Activated CD4-positive, alpha-beta T cell treated with anti-CD3 and anti-CD28 coated beads, Interleukin-2, amount 50 U/mL, for 48 hours (primary cell): ENCODE measurements at regions not wholly inside any gene's neighbourhood (a gene's known extent, or its start where the extent isn't known, plus 50 kb on each side); places are given as distances from the start of the nearest gene placed in this dataset.

ENCODE experiments used
- DNase-seq, 2 experiments: peaks; one replicate each; pipeline ENCODE4 v3.0.0-alpha.2; 2020

DNA sequence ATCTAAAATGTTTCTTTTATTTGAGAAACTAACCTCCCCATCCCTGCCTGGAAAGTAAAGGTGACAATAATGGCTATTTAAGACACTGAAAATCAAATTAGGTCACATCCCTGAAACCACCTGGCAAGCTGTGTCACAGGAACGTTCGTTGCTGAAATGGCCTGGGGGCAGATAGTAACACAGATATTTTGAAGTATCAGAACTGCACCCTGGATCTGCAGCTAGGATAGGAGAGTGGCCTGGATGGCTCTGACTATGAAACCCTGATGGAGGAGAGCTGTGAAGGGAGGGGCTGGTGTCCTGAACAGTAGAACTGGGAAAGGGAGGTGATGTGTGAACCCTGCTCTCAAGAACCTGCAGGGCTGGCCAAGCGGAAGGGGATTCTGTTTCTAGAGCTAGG is 648.3 kb upstream of the CFAP20DC start:
- DNase-seq, result no peak

- no peak for DNase-seq
Measured at GRCh38 chr3:59696783-59697182, 647.0 kb upstream of the CFAP20DC start.

GRCh38 chr3:59695860-59696259 is 646.0 kb upstream of the CFAP20DC start:
- no peak for DNase-seq

GRCh38 chr3:59692117-59692516 is 642.3 kb upstream of the CFAP20DC start:
- DNase-seq, result no peak

DNA sequence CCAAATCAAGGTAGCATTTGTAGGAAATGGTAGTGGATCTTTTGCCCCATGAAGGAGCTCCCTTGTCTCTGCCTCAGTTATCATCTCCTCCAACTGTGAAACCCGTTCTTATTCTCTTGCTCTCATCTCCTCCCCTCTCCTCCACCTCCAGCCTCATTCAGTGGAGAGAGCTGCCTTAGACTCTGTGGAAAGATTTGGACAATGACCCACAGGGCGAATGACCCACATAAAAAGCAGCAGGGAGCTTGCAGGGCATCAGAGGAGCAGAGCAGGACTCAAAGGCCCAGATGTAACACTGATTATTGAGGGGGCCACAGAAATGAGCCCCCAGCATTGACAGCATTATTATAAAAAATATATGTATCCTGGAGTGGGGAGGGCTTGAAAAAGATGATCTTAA is 641.1 kb upstream of the CFAP20DC start:
- no peak for DNase-seq

DNA sequence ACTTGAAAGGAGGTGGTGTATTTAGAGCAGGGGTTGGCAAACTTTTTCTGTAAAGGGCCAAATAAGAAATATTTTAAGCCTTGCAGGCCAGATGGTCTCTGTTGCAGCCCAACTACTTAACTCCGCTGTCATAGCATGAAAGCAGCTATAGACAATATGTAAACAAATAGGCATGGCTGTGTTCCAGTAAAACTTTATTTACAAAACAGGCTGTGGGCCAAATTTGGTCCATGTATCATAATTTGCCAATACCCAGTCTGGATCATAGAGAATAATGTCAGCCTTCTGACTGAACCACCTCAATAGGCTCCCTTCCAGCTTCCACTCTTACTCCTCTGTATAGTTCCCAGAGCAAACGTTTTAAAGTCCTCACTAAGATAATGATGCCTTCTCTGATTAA is 638.8 kb upstream of the CFAP20DC start:
- no peak for DNase-seq

DNA sequence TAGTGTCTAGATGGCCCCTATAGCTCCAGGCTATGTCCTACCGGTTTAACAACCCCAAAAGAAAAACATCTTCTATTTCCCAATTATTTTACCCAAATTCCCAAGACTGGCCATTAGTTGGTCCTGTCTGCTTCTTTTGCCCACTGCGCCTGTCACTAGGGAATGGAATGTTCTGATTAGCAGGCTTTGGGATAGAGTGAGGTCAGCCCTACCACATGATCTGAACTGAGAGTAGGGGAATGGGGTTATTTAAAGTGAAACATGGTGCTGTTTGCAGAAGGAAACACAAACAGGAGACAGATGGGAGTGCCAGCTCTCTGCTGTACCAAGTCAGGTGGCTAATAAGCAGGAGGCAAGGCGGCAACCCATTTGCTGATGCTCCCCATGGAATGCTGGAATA is 635.6 kb upstream of the CFAP20DC start:
- no peak for DNase-seq

GRCh38 chr3:59684766-59685165 is 634.9 kb upstream of the CFAP20DC start:
- no peak for DNase-seq

DNA sequence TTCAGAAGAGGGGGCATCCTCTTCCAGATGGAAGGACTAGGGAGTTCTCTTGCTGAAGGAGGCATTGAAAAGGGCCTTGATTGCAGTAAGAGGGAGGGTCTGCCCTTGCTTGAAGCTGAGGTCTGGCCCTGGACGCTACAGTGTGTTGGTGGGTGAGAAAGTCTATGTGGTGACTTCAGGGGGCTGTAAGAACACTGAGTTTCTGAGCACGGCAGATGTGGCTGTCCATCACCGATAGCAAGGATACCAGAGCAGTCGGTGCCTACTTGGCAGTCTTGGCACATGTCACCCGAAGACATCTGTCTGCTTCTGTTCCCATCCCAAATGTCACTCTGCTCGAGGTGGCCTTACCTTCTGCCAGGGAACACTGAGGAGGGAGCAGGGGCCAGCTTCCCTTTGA is 631.1 kb upstream of the CFAP20DC start:
- DNase-seq, result no peak

- DNase-seq, result no peak
Measured at GRCh38 chr3:59677747-59678702, 628.2 kb upstream of the CFAP20DC start.

DNA sequence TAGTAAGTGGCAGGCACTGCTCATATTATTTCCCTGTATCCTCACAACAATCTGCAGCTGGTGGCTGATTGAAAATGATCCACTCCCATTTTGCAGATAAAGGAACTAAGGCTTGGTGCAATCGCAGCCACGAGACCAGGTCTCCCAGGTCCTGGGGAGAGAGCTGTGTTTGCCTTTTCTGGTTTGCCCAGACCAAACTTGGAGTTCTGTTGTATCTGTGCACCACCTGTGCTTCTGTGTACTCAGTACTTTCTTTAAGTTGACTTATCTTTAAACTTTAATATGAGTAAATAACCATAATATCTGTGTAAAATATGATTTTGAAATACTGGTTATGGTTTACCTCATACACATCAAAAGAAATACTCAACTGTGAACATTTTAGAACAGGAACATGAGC is 625.7 kb upstream of the CFAP20DC start:
- DNase-seq, result no peak

GRCh38 chr3:59663076-59663850 is 613.4 kb upstream of the CFAP20DC start:
- no peak for DNase-seq

DNA sequence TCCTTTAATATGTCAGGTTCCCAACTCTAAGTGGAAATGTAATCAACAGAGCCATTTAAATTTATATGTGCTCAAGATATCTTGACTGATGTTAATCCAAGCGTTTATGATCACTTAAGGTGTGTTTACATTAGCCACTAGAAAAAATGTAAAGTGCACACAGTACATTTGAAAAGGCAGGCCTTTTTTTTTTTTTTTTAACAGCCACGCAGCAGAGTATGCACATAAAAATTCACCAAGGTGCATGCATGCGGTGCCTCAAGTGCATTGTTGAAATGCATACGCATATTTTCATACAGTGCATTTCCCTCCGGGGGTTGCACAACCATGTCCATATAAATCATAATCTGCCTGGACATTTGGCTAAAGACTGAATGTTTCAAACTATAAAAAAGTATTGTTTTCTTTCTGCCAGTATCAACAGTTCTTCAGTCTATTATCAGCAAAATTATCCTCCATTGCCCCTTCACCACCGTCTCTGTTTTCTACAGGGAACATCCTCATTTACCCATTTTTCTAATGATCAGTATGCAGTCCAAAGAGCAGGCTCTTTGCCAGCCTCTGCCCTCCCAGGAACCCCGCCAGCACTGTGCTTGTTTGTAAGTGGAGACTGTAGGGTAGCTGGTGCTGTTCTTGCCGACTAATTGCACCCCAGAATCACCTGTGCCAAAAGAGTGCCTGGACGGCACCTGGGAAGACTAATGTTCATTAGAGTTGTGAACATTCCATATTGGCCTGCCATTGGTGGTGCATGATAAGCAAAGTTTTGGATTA is 611.2 kb upstream of the CFAP20DC start:
- no peak for DNase-seq

DNA sequence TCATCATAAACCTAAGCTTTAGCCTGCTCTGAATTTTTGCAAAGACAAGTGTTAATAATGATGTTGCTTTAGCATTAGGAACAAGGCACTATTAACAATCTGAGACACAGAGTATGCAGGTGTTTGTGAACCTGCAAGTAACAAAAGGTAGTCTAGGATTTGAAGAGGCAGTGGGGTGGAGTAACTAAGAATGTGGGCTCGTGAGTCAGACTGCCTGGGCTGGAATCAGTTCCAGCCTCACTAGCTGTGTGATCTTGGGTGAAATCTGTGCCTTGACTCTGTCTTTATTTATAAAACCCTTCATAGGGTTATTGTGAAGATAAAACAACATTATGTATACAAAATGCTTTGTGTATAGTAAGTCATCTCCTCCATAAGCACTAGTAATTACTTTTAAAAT is 610.6 kb upstream of the CFAP20DC start:
- DNase-seq, result no peak

DNA sequence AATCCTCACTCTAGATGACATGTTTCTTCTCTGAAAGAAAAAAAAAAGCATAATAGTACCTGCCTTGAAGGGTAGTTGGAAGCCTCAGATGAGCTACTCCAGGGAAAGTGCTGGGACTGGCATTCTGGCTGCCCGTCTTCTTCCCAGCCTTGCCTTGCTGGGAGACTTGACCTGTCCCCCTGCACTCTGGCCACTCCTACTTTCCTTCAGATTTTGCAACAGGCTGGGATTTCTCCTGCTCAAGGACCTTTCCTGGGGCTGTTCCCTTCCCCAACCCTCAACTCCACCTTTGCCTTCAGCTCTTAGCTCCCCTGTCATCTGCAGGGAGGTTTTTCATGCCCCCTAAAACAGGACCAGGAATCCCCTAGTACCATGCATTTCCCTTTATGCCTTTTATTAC is 609.9 kb upstream of the CFAP20DC start:
- DNase-seq, result no peak

- DNase-seq, result no peak
Measured at GRCh38 chr3:59658866-59659265, 609.0 kb upstream of the CFAP20DC start.

- no peak for DNase-seq
Measured at GRCh38 chr3:59658274-59658673, 608.4 kb upstream of the CFAP20DC start.

- DNase-seq, result no peak
Measured at GRCh38 chr3:59655418-59656015, 605.7 kb upstream of the CFAP20DC start.

DNA sequence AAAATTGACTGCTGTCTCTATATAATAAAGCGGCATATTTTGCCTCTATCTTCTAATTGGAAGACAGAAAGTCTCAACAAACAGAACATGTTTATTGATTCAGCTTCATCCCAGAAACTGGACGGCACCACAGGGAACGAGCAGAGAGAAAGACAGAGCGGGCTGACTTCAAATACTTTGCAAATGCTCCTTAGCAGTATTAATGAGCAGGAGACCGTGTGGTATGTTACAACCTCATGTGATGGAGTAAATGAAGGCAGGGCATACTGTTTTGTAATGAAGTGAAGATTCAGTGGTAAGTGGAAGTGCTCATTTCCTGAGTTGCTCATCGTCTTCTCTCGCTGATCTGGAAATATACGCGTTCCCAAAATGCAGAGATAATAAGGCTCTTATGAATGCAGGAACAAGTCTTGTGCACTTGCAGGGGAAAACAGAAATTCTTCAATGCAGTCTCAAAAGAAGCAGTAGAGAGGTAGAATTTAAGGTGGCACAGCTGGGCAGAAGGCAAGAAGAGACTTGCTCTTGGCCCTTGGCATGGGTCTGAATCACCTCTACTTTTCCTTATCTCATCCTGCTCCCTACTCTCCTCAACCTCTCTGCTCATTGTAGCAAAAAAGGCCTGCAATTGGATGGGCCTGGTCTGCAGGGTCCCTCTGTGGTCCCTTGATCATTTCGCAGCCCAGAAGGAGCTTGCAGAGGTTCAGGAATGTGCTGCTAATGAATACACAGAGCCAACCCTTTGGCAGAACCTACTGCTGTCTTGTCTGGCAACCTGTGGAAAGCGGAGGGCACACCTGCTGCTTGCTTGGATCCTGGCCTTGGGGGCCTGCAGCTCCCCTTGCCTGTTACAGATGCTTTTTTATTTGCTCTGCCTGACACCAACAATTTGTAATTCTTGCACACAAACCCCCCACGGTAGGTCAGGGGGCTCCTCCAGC is 604.9 kb upstream of the CFAP20DC start:
- no peak for DNase-seq

DNA sequence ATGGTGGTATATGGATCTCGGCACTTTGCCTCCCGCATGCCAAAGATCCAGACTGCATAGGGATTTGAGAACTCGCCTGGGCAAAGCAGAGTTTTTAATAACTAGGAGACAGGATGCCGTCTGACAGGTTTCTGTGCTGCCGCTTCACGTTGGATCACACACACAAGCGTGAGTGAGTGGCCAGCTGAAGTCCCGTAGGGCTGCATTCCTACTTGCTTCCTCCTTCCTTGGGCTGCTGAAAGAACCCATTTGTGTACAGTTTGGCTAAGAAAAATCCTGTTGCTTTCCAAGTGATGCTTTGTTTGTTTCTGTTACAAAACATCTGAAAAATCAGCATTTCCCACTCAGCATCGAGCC is 604.3 kb upstream of the CFAP20DC start:
- DNase-seq, result no peak

DNA sequence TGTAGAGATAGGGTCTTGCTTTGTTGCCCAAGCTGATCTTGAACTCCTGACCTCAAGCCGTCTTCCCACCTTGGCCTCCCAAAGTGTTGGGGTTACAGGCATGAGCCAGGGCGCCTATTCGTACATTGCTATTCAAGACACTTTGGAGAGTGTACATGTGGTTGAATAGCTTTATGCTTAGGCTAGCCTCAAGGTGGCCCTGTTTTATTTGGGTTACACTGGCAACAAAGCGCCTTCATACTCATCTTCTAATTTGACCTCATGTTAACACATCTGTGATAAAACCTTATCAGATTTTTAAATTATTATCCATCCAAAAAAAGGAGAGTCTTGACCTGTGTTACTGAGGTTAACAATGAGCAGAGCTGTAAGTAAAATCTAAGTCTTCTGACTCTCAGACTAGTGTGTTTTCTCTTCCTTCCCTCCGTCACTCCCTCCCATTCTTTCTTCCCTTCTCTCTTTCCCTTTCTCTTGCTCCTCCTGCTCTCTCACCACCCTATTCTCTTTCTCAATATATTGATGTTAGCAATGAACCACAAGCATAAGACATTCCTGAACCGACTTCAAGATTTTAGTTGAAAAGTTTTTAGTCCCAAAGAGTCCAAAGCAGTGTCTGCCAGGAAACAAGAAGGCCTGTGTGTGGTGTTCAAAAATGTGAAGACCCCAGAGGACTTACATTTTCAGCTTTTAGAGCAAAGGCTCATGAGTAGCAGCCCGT is 603.7 kb upstream of the CFAP20DC start:
- DNase-seq, result no peak
